PC-3 (cell line): ENCODE measurements at regions not wholly inside any gene's neighbourhood (a gene's known extent, or its start where the extent isn't known, plus 50 kb on each side); places are given as distances from the start of the nearest gene placed in this dataset.

ENCODE experiments used
- ATAC-seq: fragments of 200-7000 bp; cut with Tn5 transposase; 2 replicates; pipeline ENCODE4 v1.9.1; 2020; ENCODE audit warnings: mild to moderate bottlenecking, moderate library complexity
- BruUV-seq: library from RNA; stranded (reverse); fragments of 400-500 nt; replicated peaks from 2 replicates; lab custom pipeline; 2021; lab: Mats Ljungman, UMichigan
- CTCF ChIA-PET: fragments of 300-600 bp; sonication (Branson Sonifier 250); formaldehyde crosslinking; loops from one replicate; lab custom pipeline; 2022; ENCODE audit warnings: antibody characterized with exemption; lab: Charles Lee
- POLR2A ChIA-PET: fragments of 300-600 bp; sonication (Branson Sonifier 250); formaldehyde crosslinking; loops from one replicate; lab custom pipeline; 2022; ENCODE audit warnings: antibody characterized with exemption; ENCODE audit not compliant: unreplicated experiment; lab: Charles Lee
- DNase-seq: peaks from one replicate; pipeline ENCODE4 v3.0.0-alpha.2; 2015
- H2AFZ ChIP-seq: fragments of 300-600 bp; sonication (generic); 2 replicates; pipeline ENCODE4 v1.6.0; 2016; ENCODE audit warnings: antibody characterized with exemption, low read length
- H3F3A ChIP-seq: fragments of 300-600 bp; sonication (generic); one replicate; pipeline ENCODE4 v1.6.0; 2017; ENCODE audit warnings: antibody characterized with exemption, low read length, control low read depth, mild to moderate bottlenecking; ENCODE audit not compliant: unreplicated experiment
- H3K27ac ChIP-seq: fragments of 300-600 bp; sonication (generic); 2 replicates; pipeline ENCODE4 v1.5.1; 2016; ENCODE audit warnings: mild to moderate bottlenecking, low read length
- H3K27me3 ChIP-seq: fragments of 300-600 bp; sonication (generic); 2 replicates; pipeline ENCODE4 v1.6.1; 2016; ENCODE audit warnings: low read length, mixed read lengths
- H3K36me3 ChIP-seq: fragments of 300-600 bp; sonication (generic); 2 replicates; pipeline ENCODE4 v1.6.1; 2016; ENCODE audit warnings: low read depth, mixed run types, low read length, mixed read lengths
- H3K4me1 ChIP-seq: fragments of 300-600 bp; sonication (generic); 2 replicates; pipeline ENCODE4 v1.5.1; 2016; ENCODE audit warnings: low read length; ENCODE audit not compliant: insufficient read depth
- H3K4me2 ChIP-seq: fragments of 300-600 bp; sonication (generic); 2 replicates; pipeline ENCODE4 v1.6.0; 2016; ENCODE audit warnings: low read length
- H3K4me3 ChIP-seq: fragments of 300-600 bp; sonication (generic); 2 replicates; pipeline ENCODE4 v1.5.1; 2016; ENCODE audit warnings: mild to moderate bottlenecking, low read length, mixed read lengths
- H3K79me2 ChIP-seq: fragments of 300-600 bp; sonication (generic); 2 replicates; pipeline ENCODE4 v1.6.1; 2017; ENCODE audit warnings: low read length, mixed read lengths
- H3K9ac ChIP-seq: fragments of 300-600 bp; sonication (generic); 2 replicates; pipeline ENCODE4 v1.6.0; 2016; ENCODE audit warnings: mild to moderate bottlenecking, low read length
- H3K9me2 ChIP-seq: fragments of 300-600 bp; sonication (generic); replicated peaks from 2 replicates; pipeline ENCODE4 v1.6.1; 2016; ENCODE audit warnings: mixed run types, low read length, mixed read lengths
- H3K9me3 ChIP-seq: fragments of 300-600 bp; sonication (generic); 2 replicates; pipeline ENCODE4 v1.6.1; 2016; ENCODE audit warnings: low read length, mixed read lengths
- H4K20me1 ChIP-seq: fragments of 300-600 bp; sonication (generic); 2 replicates; pipeline ENCODE4 v1.6.1; 2016; ENCODE audit warnings: low read length, mixed read lengths
- EZH2 ChIP-seq: fragments of 300-600 bp; sonication (generic); IDR thresholded peaks from one replicate; pipeline ENCODE4 v1.6.1; 2017; ENCODE audit warnings: antibody characterized with exemption, mild to moderate bottlenecking, low read length; ENCODE audit not compliant: unreplicated experiment
- EZH2phosphoT487 ChIP-seq: fragments of 300-600 bp; sonication (generic); IDR thresholded peaks from 2 replicates; pipeline ENCODE4 v1.6.1; 2018; ENCODE audit warnings: mild to moderate bottlenecking, antibody characterized with exemption, low read length, borderline replicate concordance
- intact Hi-C: fragments of 100-400 bp; cut with micrococcal nuclease; formaldehyde crosslinking; loops from 2 replicates; pipeline ENCODE4 v1.9.0; 2023
- TF ChIP-seq, protein P1 (sequence below): fragments of 300-600 bp; sonication (generic); conservative IDR thresholded peaks from 2 replicates; pipeline ENCODE4 v1.5.1; 2017; ENCODE audit warnings: antibody characterized with exemption, low read depth, mild to moderate bottlenecking, low read length

DNA sequence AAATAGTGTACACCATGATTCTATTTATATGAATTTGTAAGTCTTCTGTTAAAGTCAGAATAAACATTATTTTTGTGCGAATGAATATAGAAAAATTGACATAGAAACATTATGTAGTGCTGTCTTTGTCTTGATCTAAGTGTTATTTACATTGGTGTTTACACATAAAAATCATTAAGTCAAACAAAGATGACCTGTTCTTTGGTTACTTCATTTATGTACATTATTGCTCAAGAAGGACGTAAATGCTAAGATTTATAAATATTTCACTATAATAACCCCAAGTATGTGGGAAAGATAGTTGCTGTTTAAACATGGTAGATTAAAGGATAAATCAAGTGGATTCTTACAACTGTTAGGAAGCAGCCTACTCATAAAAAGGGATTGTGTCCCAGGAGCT lies 536.8 kb upstream of the DSEL start:
- ATAC-seq (peak; percentile 81), DNase-seq (peak; percentile 30)
- H3K36me3 ChIP-seq, result no peaks in the 10 kb centered on the region
- POLR2A ChIA-PET, result no interaction called here
- H3K9ac ChIP-seq, result no peak overlapping the region
- H3K79me2 ChIP-seq, result no peaks in the 10 kb centered on the region
- H3K4me2 ChIP-seq, result no peak overlapping the region
- no peak overlapping the region for H3K4me3 ChIP-seq
- no peaks in the 10 kb centered on the region for H3K4me1 ChIP-seq
- H3K9me3 ChIP-seq, result no peaks in the 10 kb centered on the region
- H4K20me1 ChIP-seq, result no peaks in the 10 kb centered on the region
- CTCF ChIA-PET, result no interaction called here
- no peaks in the 10 kb centered on the region for H3K27me3 ChIP-seq
- intact Hi-C loops, result loop anchor here (10.0 kb wide), 1 partner anchor 58 kb away; no protein-coding TSS in a partner anchor
- peak overlapping the region; percentile 31 for H3K27ac ChIP-seq
- H2AFZ ChIP-seq, result no peak overlapping the region
- no peaks in the 10 kb centered on the region for H3K9me2 ChIP-seq
- no peaks in the 10 kb centered on the region for H3F3A ChIP-seq
- no TSS peak for BruUV-seq
- TF ChIP-seq EZH2, result no peak
- TF ChIP-seq EZH2phosphoT487, result no peak
- TF ChIP-seq, protein P1, sequence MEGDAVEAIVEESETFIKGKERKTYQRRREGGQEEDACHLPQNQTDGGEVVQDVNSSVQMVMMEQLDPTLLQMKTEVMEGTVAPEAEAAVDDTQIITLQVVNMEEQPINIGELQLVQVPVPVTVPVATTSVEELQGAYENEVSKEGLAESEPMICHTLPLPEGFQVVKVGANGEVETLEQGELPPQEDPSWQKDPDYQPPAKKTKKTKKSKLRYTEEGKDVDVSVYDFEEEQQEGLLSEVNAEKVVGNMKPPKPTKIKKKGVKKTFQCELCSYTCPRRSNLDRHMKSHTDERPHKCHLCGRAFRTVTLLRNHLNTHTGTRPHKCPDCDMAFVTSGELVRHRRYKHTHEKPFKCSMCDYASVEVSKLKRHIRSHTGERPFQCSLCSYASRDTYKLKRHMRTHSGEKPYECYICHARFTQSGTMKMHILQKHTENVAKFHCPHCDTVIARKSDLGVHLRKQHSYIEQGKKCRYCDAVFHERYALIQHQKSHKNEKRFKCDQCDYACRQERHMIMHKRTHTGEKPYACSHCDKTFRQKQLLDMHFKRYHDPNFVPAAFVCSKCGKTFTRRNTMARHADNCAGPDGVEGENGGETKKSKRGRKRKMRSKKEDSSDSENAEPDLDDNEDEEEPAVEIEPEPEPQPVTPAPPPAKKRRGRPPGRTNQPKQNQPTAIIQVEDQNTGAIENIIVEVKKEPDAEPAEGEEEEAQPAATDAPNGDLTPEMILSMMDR, result no peak

DNA sequence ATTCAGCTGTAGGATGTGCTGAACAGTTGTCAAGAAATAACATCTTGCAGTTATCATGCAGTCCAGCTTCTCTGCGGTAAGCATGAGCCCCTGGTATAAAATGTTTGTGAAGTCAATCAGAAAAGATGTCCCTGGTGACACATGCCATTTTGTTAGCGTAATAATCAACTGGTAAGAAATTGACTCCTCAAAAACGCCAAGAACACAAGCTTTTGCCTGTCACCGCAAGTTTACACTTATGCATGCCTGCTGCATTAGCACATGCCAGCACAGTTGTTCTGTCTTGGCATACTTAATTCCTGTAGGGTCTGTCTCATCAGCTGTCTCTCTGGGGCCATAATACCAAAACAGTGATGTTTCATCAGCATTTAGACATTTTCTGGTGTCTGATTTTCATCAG lies 524.8 kb upstream of the DSEL start:
- Histone ChIP-seq H3K4me3 (no peak overlapping the region), H2AFZ (no peak overlapping the region), H3K27me3 (no peaks in the 10 kb centered on the region), H3K4me1 (no peaks in the 10 kb centered on the region), H3K9me2 (no peaks in the 10 kb centered on the region), H3K36me3 (no peaks in the 10 kb centered on the region), H3F3A (no peaks in the 10 kb centered on the region), H3K4me2 (no peak overlapping the region), H4K20me1 (no peaks in the 10 kb centered on the region), H3K79me2 (no peaks in the 10 kb centered on the region), H3K27ac (no peak overlapping the region), H3K9ac (no peak overlapping the region), H3K9me3 (no peaks in the 10 kb centered on the region)
- TF ChIP-seq EZH2phosphoT487, result no peak
- TF ChIP-seq, protein P1, result no peak
- TF ChIP-seq EZH2, result no peak
- intact Hi-C loops, result no loop called here
- DNase-seq, result no peak
- ATAC-seq, result no peak
- CTCF ChIA-PET, result no interaction called here
- no TSS peak for BruUV-seq
- POLR2A ChIA-PET, result no interaction called here

DNA sequence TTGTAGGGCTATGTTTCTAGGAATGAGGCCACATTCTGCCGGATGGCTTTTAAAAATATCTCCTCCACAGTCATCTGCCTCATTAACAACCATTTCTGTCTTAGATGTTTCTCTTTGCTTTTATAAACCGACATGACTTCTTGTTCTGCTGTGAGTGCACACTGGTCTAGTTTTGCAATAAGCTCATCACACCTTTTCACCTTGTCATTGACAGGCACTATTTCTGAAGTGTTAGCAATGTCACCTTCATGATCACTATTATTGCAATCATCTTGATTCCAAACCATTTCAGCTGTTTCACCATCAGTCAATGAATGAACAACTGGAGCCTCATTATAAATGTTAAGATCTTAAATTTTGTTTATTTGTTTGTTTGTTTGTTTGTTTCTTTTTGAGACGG lies 523.7 kb upstream of the DSEL start:
- ATAC-seq (no peak), DNase-seq (no peak)
- Histone ChIP-seq H4K20me1 (no peaks in the 10 kb centered on the region), H3K27me3 (no peaks in the 10 kb centered on the region), H3K4me1 (no peaks in the 10 kb centered on the region), H3K4me2 (no peak overlapping the region), H3K36me3 (no peaks in the 10 kb centered on the region), H3K79me2 (no peaks in the 10 kb centered on the region), H3K9ac (no peak overlapping the region), H3F3A (no peaks in the 10 kb centered on the region), H3K9me2 (no peaks in the 10 kb centered on the region), H3K4me3 (no peak overlapping the region), H3K9me3 (no peaks in the 10 kb centered on the region), H3K27ac (no peak overlapping the region), H2AFZ (no peak overlapping the region)
- BruUV-seq, result no TSS peak
- ChIA-PET POLR2A (no interaction called here), CTCF (no interaction called here)
- intact Hi-C loops, result no loop called here
- TF ChIP-seq EZH2 (no peak), EZH2phosphoT487 (no peak)
- TF ChIP-seq, protein P1, result no peak
